GM11168 (cell line): ENCODE measurements at regions not wholly inside any gene's neighbourhood (a gene's known extent, or its start where the extent isn't known, plus 50 kb on each side); places are given as distances from the start of the nearest gene placed in this dataset.

Experiments
- in situ Hi-C: fragments of 300-500 bp; cut with MboI; formaldehyde crosslinking; loops from one replicate; pipeline ENCODE4 v1.12.0; 2022; ENCODE audit warnings: low sequenced_read_pairs; ENCODE audit not compliant: unreplicated experiment

- in situ Hi-C loops: no loop called here
Observed at GRCh38 chr3:6099458-6100075, 761.3 kb upstream of the GRM7 start.

- in situ Hi-C loops: no loop called here
Observed at GRCh38 chr3:6105187-6105586, 755.7 kb upstream of the GRM7 start.

GRCh38 chr3:6108957-6109356, 752.0 kb upstream of the GRM7 start:
- in situ Hi-C loops: no loop called here

- in situ Hi-C loops: no loop called here
Observed at GRCh38 chr3:6110451-6110850, 750.5 kb upstream of the GRM7 start.

GRCh38 chr3:6112546-6112945, 748.4 kb upstream of the GRM7 start:
- in situ Hi-C loops: no loop called here

- in situ Hi-C loops: no loop called here
Observed at GRCh38 chr3:6113338-6113737, 747.6 kb upstream of the GRM7 start.

- in situ Hi-C loops: no loop called here
Observed at GRCh38 chr3:6119367-6119766, 741.5 kb upstream of the GRM7 start.

GRCh38 chr3:6120786-6121185, 740.1 kb upstream of the GRM7 start:
- in situ Hi-C loops: no loop called here

- in situ Hi-C loops: no loop called here
Observed at GRCh38 chr3:6124875-6125274, 736.0 kb upstream of the GRM7 start.

- in situ Hi-C loops: no loop called here
Observed at GRCh38 chr3:6125520-6125919, 735.4 kb upstream of the GRM7 start.

GRCh38 chr3:6132684-6133432, 728.1 kb upstream of the GRM7 start:
- in situ Hi-C loops: no loop called here

- in situ Hi-C loops: no loop called here
Observed at GRCh38 chr3:6142707-6143106, 718.2 kb upstream of the GRM7 start.

- in situ Hi-C loops: no loop called here
Observed at GRCh38 chr3:6147883-6148282, 713.0 kb upstream of the GRM7 start.

GRCh38 chr3:6155650-6156338, 705.1 kb upstream of the GRM7 start:
- in situ Hi-C loops: no loop called here

- in situ Hi-C loops: no loop called here
Observed at GRCh38 chr3:6165951-6166350, 695.0 kb upstream of the GRM7 start.

GRCh38 chr3:6168256-6168655, 692.7 kb upstream of the GRM7 start:
- in situ Hi-C loops: no loop called here

- in situ Hi-C loops: no loop called here
Observed at GRCh38 chr3:6172871-6173642, 687.9 kb upstream of the GRM7 start.

- in situ Hi-C loops: no loop called here
Observed at GRCh38 chr3:6177417-6177816, 683.5 kb upstream of the GRM7 start.

- in situ Hi-C loops: no loop called here
Observed at GRCh38 chr3:6179761-6180160, 681.2 kb upstream of the GRM7 start.

GRCh38 chr3:6180171-6180570, 680.7 kb upstream of the GRM7 start:
- in situ Hi-C loops: no loop called here

GRCh38 chr3:6182476-6182875, 678.4 kb upstream of the GRM7 start:
- in situ Hi-C loops: no loop called here
